Activated naive CD4-positive, alpha-beta T cell treated with Interleukin-2 at 50 U/mL for 16 hours (primary cell): ENCODE measurements at regions not wholly inside any gene's neighbourhood (a gene's known extent, or its start where the extent isn't known, plus 50 kb on each side); places are given as distances from the start of the nearest gene placed in this dataset.
"Not testable (repeated sequence)": the region's sequence is repeated elsewhere in the genome, so short reads cannot be mapped to it uniquely, and the experiment has no call there.

Experiments
- DNase-seq: peaks from one replicate; pipeline ENCODE4 v3.0.0-alpha.2; 2020

DNA sequence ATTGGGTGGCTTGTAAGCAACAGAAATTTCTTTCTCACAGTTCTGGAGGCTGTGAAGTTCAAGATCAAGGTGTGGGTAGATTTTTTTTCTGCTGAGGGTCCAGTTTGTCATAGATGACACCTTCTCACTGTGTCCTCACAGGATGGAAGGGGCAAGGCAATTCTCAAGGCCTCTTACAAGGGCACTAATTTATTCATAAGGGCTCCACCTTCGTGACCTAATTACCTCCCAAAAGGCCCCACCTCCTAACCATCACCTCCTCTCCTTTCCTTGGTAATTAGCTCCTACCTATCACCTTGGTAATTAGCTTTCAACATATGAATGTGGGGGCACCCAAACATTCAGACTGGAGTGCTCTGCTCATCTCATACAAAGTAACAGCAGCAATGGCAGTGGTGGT lies 92.3 kb upstream of the CD44 start:
- no peak for DNase-seq

DNA sequence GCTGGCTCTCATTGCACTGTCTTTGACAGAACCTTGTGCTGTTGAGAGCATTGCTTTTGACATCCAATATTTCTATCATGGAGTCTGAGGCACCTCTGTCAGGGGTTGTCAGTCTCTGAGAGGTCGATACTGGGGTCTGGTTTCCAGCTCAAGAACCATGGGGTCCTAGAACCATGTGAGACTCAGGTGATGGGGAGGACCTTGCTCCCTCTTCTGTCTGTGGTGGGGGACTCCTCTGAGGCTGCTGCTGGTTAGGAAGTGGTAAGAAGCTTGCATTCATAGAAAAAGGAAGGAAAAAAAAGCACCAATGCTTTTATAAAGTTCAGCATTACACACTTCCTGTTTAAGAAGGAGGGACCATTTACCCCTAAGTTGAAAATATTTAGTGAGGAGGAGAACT lies 91.8 kb upstream of the CD44 start:
- peak; percentile 21 for DNase-seq

- DNase-seq: no peak
Measured at GRCh38 chr11:35047769-35048168, 91.2 kb upstream of the CD44 start.

DNA sequence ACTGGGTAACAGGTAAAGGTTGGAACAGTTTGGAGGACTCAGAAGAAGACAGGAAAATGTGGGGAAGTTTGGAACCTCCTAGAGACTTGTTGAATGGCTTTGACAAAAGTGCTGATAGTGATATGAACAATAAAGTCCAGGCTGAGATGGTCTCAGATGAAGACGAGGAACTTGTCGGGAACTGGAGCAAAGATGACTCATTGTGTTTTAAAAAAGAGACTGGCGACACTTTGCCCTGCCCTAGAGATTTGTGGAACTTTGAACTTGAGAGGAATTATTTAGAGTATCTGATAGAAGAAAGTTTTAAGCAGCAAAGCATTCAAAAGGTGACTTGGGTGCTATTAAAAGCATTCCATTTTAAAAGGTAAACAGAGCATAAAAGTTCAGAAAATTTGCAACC lies 90.6 kb upstream of the CD44 start:
- DNase-seq: not testable (repeated sequence)

DNA sequence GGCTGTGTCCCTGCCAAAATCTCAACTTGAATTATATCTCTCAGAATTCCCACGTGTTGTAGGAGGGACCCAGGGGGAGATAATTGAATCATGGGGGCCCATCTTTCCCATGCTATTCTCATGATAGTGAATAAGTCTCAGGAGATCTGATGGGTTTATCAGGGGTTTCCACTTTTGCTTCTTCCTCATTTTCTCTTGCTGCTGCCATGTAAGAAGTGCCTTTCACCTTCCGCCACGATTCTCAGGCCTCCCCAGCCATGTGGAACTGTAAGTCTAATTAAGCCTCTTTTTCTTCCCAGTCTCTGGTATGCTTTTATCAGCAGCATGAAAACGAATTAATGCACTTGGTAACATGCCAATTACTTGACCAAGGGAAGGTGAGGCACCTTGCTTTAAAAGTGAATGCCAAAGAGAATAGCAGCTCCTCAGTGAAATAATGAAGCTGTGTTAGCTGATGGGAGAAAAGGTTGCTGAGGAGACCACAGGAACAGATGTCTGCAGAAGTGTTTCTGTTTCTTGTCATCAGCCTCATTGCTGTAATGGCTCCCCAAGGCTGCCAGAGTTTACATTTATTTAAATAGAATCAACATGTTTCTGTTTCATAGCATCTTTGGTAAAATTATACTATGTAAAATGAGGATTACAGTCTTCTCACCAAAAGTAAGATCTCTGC lies 89.0 kb upstream of the CD44 start:
- DNase-seq: no peak

DNA sequence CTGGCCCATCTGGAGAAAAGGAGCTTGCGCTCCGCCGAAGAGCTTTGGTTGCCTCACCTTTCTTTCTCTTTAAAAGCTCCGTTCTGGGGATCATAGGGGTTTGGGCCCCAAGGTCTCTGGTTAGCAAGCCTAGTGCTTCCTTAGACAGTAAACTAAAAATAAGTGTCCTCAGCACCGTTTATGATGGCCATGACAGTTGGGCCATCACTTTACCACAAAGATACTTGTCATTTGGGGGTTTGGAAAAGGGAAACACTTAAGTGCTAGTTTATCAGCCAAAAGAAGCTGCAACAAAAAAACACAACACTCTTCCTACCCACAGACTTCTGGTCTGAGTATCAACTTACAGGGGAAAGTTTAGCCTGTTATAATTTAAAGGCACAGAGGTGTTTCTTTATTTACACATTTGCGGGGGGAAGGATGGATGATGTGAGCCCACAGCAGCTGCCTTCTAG lies 88.4 kb upstream of the CD44 start:
- no peak for DNase-seq

DNA sequence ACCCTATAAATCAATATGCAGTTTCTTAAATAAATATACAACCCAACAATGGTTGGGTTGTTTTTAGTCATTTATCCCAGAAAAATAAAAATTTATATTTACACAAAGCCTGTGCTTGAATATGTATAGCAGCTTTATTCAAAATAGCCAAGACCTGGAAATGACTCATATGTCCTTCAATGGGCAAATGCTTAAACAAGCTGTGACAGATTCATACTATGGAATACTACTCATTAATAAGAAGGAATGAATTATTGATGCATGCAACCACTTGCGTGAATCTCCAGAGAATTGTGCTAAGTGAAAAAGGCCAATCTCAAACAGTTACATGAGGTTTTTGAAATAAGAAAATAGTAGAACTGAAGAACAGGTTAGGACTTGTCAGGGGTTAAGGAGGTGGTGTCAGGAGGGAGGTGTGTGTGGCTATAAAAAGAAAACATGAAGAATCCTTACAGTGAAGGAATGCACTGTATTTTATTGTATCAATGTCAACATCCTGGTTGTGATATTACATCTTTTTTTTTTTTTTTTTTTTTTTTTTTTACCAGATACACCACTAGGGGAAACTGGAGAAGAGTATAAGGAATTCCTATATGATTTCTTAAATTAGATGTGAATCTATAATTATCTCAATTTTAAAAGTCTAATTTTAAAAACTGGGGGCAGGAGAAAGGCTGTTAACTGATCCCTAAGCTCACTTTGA lies 82.4 kb upstream of the CD44 start:
- DNase-seq: no peak

GRCh38 chr11:35057926-35058668 lies 80.9 kb upstream of the CD44 start:
- no peak for DNase-seq

- DNase-seq: no peak
Measured at GRCh38 chr11:35058669-35059434, 80.1 kb upstream of the CD44 start.

- DNase-seq: no peak
Measured at GRCh38 chr11:35061516-35062440, 77.2 kb upstream of the CD44 start.

- no peak for DNase-seq
Measured at GRCh38 chr11:35063488-35063931, 75.5 kb upstream of the CD44 start.

GRCh38 chr11:35064114-35064800 lies 74.7 kb upstream of the CD44 start:
- no peak for DNase-seq

- DNase-seq: no peak
Measured at GRCh38 chr11:35065566-35065965, 73.4 kb upstream of the CD44 start.

GRCh38 chr11:35066030-35066429 lies 72.9 kb upstream of the CD44 start:
- no peak for DNase-seq

DNA sequence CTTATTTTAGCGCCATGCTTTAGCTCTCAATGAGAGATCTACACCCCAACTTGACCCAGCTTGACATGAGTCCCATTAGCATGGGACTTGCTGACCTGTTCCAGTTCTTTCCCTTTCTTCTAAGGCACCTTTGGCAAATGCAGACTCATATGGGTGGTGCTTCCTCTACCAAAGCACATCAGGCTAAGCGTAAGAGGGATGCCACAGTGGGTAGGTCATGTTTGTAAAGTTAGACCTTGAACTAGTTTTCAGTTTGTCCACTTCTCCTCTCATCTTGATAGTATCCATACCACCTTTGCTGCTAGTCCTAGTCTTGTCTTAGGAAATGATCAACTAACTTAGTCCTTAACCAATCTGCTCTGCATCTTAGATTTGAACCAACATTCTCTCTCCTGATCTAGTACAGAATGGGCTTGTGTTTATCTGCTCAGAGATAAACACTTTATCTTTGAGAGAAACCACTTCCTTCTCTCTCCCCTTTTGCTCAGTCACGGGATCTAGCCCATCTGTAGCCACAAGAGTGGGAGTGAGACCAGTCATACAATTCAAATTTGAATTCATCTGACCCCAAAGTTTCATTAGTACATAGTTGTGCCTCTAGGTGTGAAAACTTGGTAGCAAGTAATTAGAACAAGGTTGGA lies 72.1 kb upstream of the CD44 start:
- peak; percentile 56 for DNase-seq

DNA sequence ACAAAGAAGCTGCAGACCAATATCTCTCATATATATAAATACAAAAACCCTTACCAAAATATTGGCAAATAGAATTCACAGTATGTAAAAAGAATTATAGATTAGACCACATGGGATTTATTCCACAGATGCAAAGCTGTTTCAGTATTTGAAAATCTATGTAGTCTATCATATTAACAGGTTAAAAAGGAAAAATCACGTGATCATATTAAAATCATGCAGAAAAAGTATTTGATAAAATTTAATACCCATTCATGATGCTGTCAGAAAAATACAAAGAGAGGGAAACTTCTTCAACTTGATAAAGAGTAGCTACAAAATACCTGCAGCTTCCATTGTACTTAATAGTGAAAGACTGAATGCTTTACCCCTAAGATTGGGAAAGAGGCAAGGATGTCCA lies 67.2 kb upstream of the CD44 start:
- DNase-seq: no peak

- peak; percentile 37 for DNase-seq
Measured at GRCh38 chr11:35073691-35074419, 65.1 kb upstream of the CD44 start.

DNA sequence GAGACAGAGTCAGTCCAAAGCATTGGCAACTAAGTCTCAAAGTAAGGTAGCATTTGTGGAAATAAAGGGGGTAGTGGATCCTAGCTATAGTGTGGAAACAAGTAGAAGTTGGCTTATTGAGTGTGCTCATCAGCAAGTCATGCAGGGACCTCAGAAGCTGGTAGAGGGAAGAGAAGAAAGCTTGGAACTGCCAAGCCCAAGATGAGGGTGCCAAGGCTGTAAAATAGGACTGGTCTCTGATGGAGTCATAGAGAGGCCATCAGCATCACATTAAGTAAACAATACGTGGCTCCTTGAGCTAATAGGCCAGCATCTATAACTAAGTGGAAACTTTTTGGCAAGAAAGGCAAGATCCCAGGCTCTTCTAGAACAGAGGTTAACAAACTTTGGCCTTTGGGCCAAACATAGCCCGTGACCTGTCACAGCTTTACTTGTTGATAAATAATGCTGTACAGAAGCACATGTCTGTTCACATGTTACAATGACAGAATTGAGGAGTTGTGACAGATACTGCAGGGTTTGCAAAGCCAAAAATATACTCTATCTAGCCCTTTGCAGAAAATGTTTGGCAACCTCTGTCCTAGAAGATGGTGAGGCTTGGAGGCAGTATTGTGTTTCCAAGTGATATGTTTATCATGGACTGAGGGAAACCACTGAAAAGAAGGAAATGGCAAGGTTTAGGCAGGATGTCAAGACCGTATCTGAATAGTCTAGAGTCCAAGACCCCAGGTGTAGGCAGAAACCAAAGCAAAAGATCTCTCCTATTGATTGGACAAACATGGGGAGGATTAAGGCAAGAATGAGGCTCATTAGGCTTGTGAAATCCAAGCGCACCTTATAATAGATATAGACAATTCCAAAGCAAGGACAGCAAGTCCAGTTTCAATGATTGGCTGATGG lies 62.5 kb upstream of the CD44 start:
- no peak for DNase-seq
